A673 (cell line): ENCODE measurements at regions not wholly inside any gene's neighbourhood (a gene's known extent, or its start where the extent isn't known, plus 50 kb on each side); places are given as distances from the start of the nearest gene placed in this dataset.
A peak's percentile ranks its signal among the peaks of the same experiment; 100 is the strongest.

Source experiments
- BruUV-seq: library from RNA; stranded (reverse); fragments of 400-500 nt; replicated peaks from 2 replicates; lab custom pipeline; 2021; lab: Mats Ljungman, UMichigan
- CTCF ChIA-PET: fragments of 300-600 bp; sonication (Branson Sonifier 250); formaldehyde crosslinking; loops from one replicate; lab custom pipeline; 2022; ENCODE audit warnings: antibody characterized with exemption; lab: Charles Lee
- POLR2A ChIA-PET: fragments of 300-600 bp; sonication (Branson Sonifier 250); formaldehyde crosslinking; loops from one replicate; lab custom pipeline; 2022; ENCODE audit warnings: antibody characterized with exemption; ENCODE audit not compliant: low non-redundant PET; lab: Charles Lee
- DNase-seq: peaks from one replicate; pipeline ENCODE4 v3.0.0-alpha.2; 2015; ENCODE audit warnings: low spot score
- H3K27ac ChIP-seq: fragments of 200-600 bp; sonication (generic); 2 replicates; pipeline ENCODE4 v1.5.1; 2016; ENCODE audit warnings: mixed run types, low read depth, mild to moderate bottlenecking, mixed read lengths, antibody characterized with exemption, low read length; ENCODE audit not compliant: poor library complexity, severe bottlenecking
- H3K27me3 ChIP-seq: fragments of 200-600 bp; sonication (generic); replicated peaks from 2 replicates; pipeline ENCODE4 v1.6.1; 2017; ENCODE audit warnings: mixed run types, low read depth, mild to moderate bottlenecking, mixed read lengths, antibody characterized with exemption, low read length; ENCODE audit not compliant: insufficient read depth, poor library complexity
- H3K36me3 ChIP-seq: fragments of 200-600 bp; sonication (generic); 2 replicates; pipeline ENCODE4 v1.6.1; 2016; ENCODE audit warnings: mixed run types, mild to moderate bottlenecking, mixed read lengths, antibody characterized with exemption, low read length; ENCODE audit not compliant: insufficient read depth, poor library complexity, severe bottlenecking
- H3K4me1 ChIP-seq: fragments of 200-600 bp; sonication (generic); 2 replicates; pipeline ENCODE4 v1.6.1; 2017; ENCODE audit warnings: mixed run types, mild to moderate bottlenecking, mixed read lengths, antibody characterized with exemption, low read length; ENCODE audit not compliant: insufficient read depth, poor library complexity, severe bottlenecking
- H3K4me3 ChIP-seq: fragments of 200-600 bp; sonication (generic); 2 replicates; pipeline ENCODE4 v1.5.1; 2016; ENCODE audit warnings: low read depth, mixed run types, mild to moderate bottlenecking, mixed read lengths, low read length; ENCODE audit not compliant: poor library complexity, severe bottlenecking
- H3K9me3 ChIP-seq: fragments of 200-600 bp; sonication (generic); 2 replicates; pipeline ENCODE4 v1.6.1; 2016; ENCODE audit warnings: mixed run types, low read depth, mild to moderate bottlenecking, mixed read lengths, antibody characterized with exemption, low read length; ENCODE audit not compliant: poor library complexity, severe bottlenecking
- EZH2 ChIP-seq: fragments of 200-600 bp; sonication (generic); IDR thresholded peaks from 2 replicates; pipeline ENCODE4 v1.6.1; 2017; ENCODE audit warnings: borderline replicate concordance, low read depth, mild to moderate bottlenecking, mixed read lengths, antibody characterized with exemption, low read length; ENCODE audit not compliant: poor library complexity, severe bottlenecking
- intact Hi-C: fragments of 100-400 bp; cut with micrococcal nuclease; formaldehyde crosslinking; loops from one replicate; pipeline ENCODE4 v1.10.0; 2022; ENCODE audit not compliant: unreplicated experiment
- TF ChIP-seq, protein P1 (sequence below): fragments of 300-800, 200-600 bp; sonication (generic); conservative IDR thresholded peaks from 2 replicates; pipeline ENCODE4 v1.5.1; 2017; ENCODE audit warnings: low read depth, mild to moderate bottlenecking, antibody characterized with exemption, low read length, moderate library complexity, mixed read lengths

GRCh38 chr2:14015113-14015630 lies 617.3 kb upstream of the LRATD1 start:
- ChIA-PET POLR2A (no interaction called here), CTCF (no interaction called here)
- BruUV-seq = no TSS peak
- TF ChIP-seq EZH2 = no peak
- no peak for DNase-seq
- no peaks in the 10 kb centered on the region for H3K36me3 ChIP-seq
- peaks cover 5% of the 10 kb centered on the region for H3K4me1 ChIP-seq
- no peaks in the 10 kb centered on the region for H3K9me3 ChIP-seq
- intact Hi-C loops = no loop called here
- H3K4me3 ChIP-seq = no peak overlapping the region
- H3K27me3 ChIP-seq = peaks cover 14% of the 10 kb centered on the region
- no peak overlapping the region for H3K27ac ChIP-seq

GRCh38 chr2:14016289-14016955 lies 616.1 kb upstream of the LRATD1 start:
- TF ChIP-seq EZH2 = no peak
- TF ChIP-seq, protein P1, sequence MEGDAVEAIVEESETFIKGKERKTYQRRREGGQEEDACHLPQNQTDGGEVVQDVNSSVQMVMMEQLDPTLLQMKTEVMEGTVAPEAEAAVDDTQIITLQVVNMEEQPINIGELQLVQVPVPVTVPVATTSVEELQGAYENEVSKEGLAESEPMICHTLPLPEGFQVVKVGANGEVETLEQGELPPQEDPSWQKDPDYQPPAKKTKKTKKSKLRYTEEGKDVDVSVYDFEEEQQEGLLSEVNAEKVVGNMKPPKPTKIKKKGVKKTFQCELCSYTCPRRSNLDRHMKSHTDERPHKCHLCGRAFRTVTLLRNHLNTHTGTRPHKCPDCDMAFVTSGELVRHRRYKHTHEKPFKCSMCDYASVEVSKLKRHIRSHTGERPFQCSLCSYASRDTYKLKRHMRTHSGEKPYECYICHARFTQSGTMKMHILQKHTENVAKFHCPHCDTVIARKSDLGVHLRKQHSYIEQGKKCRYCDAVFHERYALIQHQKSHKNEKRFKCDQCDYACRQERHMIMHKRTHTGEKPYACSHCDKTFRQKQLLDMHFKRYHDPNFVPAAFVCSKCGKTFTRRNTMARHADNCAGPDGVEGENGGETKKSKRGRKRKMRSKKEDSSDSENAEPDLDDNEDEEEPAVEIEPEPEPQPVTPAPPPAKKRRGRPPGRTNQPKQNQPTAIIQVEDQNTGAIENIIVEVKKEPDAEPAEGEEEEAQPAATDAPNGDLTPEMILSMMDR = no peak
- no TSS peak for BruUV-seq
- Histone ChIP-seq H3K9me3 (no peaks in the 10 kb centered on the region), H3K27me3 (peaks cover 14% of the 10 kb centered on the region), H3K4me3 (no peak overlapping the region), H3K4me1 (peaks cover 5% of the 10 kb centered on the region), H3K27ac (no peak overlapping the region), H3K36me3 (no peaks in the 10 kb centered on the region)
- DNase-seq = peak; percentile 33
- POLR2A ChIA-PET = no interaction called here
- CTCF ChIA-PET = no interaction called here
- intact Hi-C loops = no loop called here

DNA sequence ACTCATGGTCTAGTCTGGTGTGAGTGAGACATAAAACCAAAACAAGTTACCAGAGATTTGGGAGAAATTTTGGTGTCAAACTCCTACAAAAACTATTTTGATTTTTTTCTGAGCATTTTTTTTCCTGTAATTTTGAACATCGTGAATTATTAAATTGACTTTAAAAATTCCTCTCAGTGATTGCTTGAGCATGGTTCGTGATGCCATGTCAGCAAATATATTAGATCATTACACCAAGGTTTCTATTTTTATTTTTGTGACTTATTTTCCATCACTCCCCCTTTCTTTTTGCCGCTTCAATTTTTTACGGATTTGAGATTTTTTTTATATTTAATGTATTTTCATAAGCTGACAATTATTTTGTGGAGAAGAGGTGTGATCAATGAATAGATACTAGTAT lies 613.9 kb upstream of the LRATD1 start:
- no peak overlapping the region for H3K4me3 ChIP-seq
- ChIA-PET POLR2A (no interaction called here), CTCF (no interaction called here)
- no peaks in the 10 kb centered on the region for H3K36me3 ChIP-seq
- no peak overlapping the region for H3K27ac ChIP-seq
- no TSS peak for BruUV-seq
- TF ChIP-seq, protein P1 = no peak
- TF ChIP-seq EZH2 = no peak
- no peak for DNase-seq
- H3K27me3 ChIP-seq = peaks cover 18% of the 10 kb centered on the region
- peaks cover 5% of the 10 kb centered on the region for H3K4me1 ChIP-seq
- no peaks in the 10 kb centered on the region for H3K9me3 ChIP-seq
- intact Hi-C loops = no loop called here
